IMR-90 (cell line): ENCODE measurements at regions not wholly inside any gene's neighbourhood (a gene's known extent, or its start where the extent isn't known, plus 50 kb on each side); places are given as distances from the start of the nearest gene placed in this dataset.
A peak's percentile ranks its signal among the peaks of the same experiment; 100 is the strongest.

ENCODE experiments used
- ATAC-seq: fragments of 200-7000 bp; cut with Tn5 transposase; 2 replicates; pipeline ENCODE4 v1.9.1; 2020; ENCODE audit warnings: low read depth, mild to moderate bottlenecking, moderate library complexity
- BruUV-seq: library from RNA; stranded (reverse); fragments of 400-500 nt; replicated peaks from 2 replicates; lab custom pipeline; 2021; lab: Mats Ljungman, UMichigan
- CTCF ChIA-PET: fragments of 300-600 bp; formaldehyde crosslinking; extraction: SDS; loops from one replicate; lab custom pipeline; 2021; ENCODE audit warnings: antibody characterized with exemption; lab: Yijun Ruan, JAX
- POLR2A ChIA-PET: fragments of 300-600 bp; sonication (Branson Sonifier 250); formaldehyde crosslinking; loops from one replicate; lab custom pipeline; 2022; ENCODE audit warnings: antibody characterized with exemption; ENCODE audit not compliant: unreplicated experiment; lab: Charles Lee
- DNase-seq: peaks from one replicate; pipeline ENCODE4 v3.0.0; 2013
- H2AFZ ChIP-seq: replicated peaks from 2 replicates; pipeline ENCODE3; 2013; ENCODE audit warnings: low read length, mild to moderate bottlenecking; ENCODE audit not compliant: poor library complexity
- H2AK5ac ChIP-seq: 2 replicates; pipeline ENCODE4 v1.6.1; 2013; ENCODE audit warnings: low read depth, low read length, inconsistent platforms
- H2AK9ac ChIP-seq: replicated peaks from 2 replicates; pipeline ENCODE3; 2013; ENCODE audit warnings: mild to moderate bottlenecking, low read depth, low read length, moderate library complexity; ENCODE audit not compliant: poor library complexity
- H2BK120ac ChIP-seq: 2 replicates; pipeline ENCODE4 v1.6.1; 2013; ENCODE audit warnings: low read depth, low read length, inconsistent platforms
- H2BK15ac ChIP-seq: 3 replicates; pipeline ENCODE4 v1.6.1; 2013; ENCODE audit warnings: low read depth, low read length, inconsistent platforms
- H2BK20ac ChIP-seq: 2 replicates; pipeline ENCODE4 v1.6.1; 2013; ENCODE audit warnings: low read depth, mild to moderate bottlenecking, inconsistent platforms, low read length, moderate library complexity
- H2BK5ac ChIP-seq: 2 replicates; pipeline ENCODE4 v1.6.1; 2013; ENCODE audit warnings: mild to moderate bottlenecking, low read depth, low read length, inconsistent platforms; ENCODE audit not compliant: poor library complexity, severe bottlenecking
- H3K14ac ChIP-seq: replicated peaks from 2 replicates; pipeline ENCODE4 v1.6.1; 2013; ENCODE audit warnings: low read depth, low read length, inconsistent platforms
- H3K18ac ChIP-seq: 2 replicates; pipeline ENCODE4 v1.6.1; 2013; ENCODE audit warnings: low read depth, low read length, control low read depth
- H3K23ac ChIP-seq: 2 replicates; pipeline ENCODE4 v1.6.1; 2013; ENCODE audit warnings: low read depth, low read length, inconsistent platforms
- H3K27ac ChIP-seq: 2 replicates; pipeline ENCODE4 v1.5.1; 2013; ENCODE audit warnings: mild to moderate bottlenecking, control low read depth, low read length; ENCODE audit not compliant: insufficient read depth
- H3K27me3 ChIP-seq: 2 replicates; pipeline ENCODE4 v1.6.1; 2013; ENCODE audit warnings: low read length; ENCODE audit not compliant: control insufficient read depth, insufficient read depth
- H3K36me3 ChIP-seq: 2 replicates; pipeline ENCODE4 v1.6.1; 2013; ENCODE audit warnings: low read length, mixed read lengths; ENCODE audit not compliant: control insufficient read depth, insufficient read depth
- H3K4ac ChIP-seq: 2 replicates; pipeline ENCODE4 v1.6.1; 2013; ENCODE audit warnings: low read depth, low read length, inconsistent platforms
- H3K4me1 ChIP-seq: 2 replicates; pipeline ENCODE4 v1.6.1; 2013; ENCODE audit warnings: low read length, mixed read lengths; ENCODE audit not compliant: control insufficient read depth, insufficient read depth
- H3K4me2 ChIP-seq: 2 replicates; pipeline ENCODE4 v1.6.1; 2013; ENCODE audit warnings: low read depth, mild to moderate bottlenecking, control low read depth, low read length, moderate library complexity
- H3K4me3 ChIP-seq: 2 replicates; pipeline ENCODE4 v1.5.1; 2013; ENCODE audit warnings: low read depth, mild to moderate bottlenecking, control low read depth, low read length, moderate library complexity; ENCODE audit not compliant: insufficient read depth
- H3K56ac ChIP-seq: 2 replicates; pipeline ENCODE4 v1.6.1; 2013; ENCODE audit warnings: low read length, inconsistent platforms; ENCODE audit not compliant: insufficient read depth; ENCODE audit errors: extremely low read depth
- H3K79me1 ChIP-seq, 2 experiments: 2 replicates each; pipeline ENCODE4 v1.6.1; 2013; ENCODE audit warnings: low read length in 2 of 2, inconsistent platforms in 1 of 2, low read depth in 1 of 2
- H3K9ac ChIP-seq: 2 replicates; pipeline ENCODE4 v1.6.1; 2013; ENCODE audit warnings: low read depth, low read length, control low read depth
- H3K9me1 ChIP-seq: 2 replicates; pipeline ENCODE4 v1.6.1; 2013; ENCODE audit warnings: low read length, inconsistent platforms; ENCODE audit not compliant: insufficient read depth
- H3K9me3 ChIP-seq: 2 replicates; pipeline ENCODE4 v1.6.1; 2013; ENCODE audit warnings: low read length; ENCODE audit not compliant: control insufficient read depth, insufficient read depth
- H4K20me1 ChIP-seq: 2 replicates; pipeline ENCODE4 v1.6.1; 2013; ENCODE audit warnings: low read length, inconsistent platforms; ENCODE audit not compliant: insufficient read depth
- H4K5ac ChIP-seq: 2 replicates; pipeline ENCODE4 v1.6.1; 2013; ENCODE audit warnings: mild to moderate bottlenecking, low read depth, low read length, control low read depth
- H4K8ac ChIP-seq, 2 experiments: 2 replicates each; pipeline ENCODE4 v1.6.1; 2013; ENCODE audit warnings: low read depth in 2 of 2, low read length in 2 of 2, control low read depth in 1 of 2, inconsistent platforms in 1 of 2
- H4K91ac ChIP-seq: 2 replicates; pipeline ENCODE4 v1.6.1; 2013; ENCODE audit warnings: low read depth, low read length, inconsistent platforms; ENCODE audit not compliant: insufficient read depth
- CEBPB ChIP-seq: IDR thresholded peaks from 2 replicates; pipeline ENCODE4 v1.6.1; 2012; ENCODE audit warnings: low read depth, low read length, improper control_type of control experiment
- CHD1 ChIP-seq: IDR thresholded peaks from 2 replicates; pipeline ENCODE4 v1.6.1; 2012; ENCODE audit warnings: low read depth, low read length, improper control_type of control experiment
- FOS ChIP-seq: fragments of 150-350 bp; IDR thresholded peaks from 2 replicates; pipeline ENCODE4 v1.6.1; 2016; ENCODE audit warnings: low read depth, low read length
- MAFK ChIP-seq: IDR thresholded peaks from 2 replicates; pipeline ENCODE4 v1.6.1; 2012; ENCODE audit warnings: low read depth, low read length, improper control_type of control experiment
- MAZ ChIP-seq: IDR thresholded peaks from 2 replicates; pipeline ENCODE4 v1.6.1; 2012; ENCODE audit warnings: low read depth, mild to moderate bottlenecking, low read length, improper control_type of control experiment, moderate library complexity, borderline replicate concordance
- MXI1 ChIP-seq: IDR thresholded peaks from 2 replicates; pipeline ENCODE4 v1.6.1; 2012; ENCODE audit warnings: low read depth, mild to moderate bottlenecking, low read length, moderate library complexity, borderline replicate concordance
- NFE2L2 ChIP-seq: fragments of 150-350 bp; IDR thresholded peaks from 2 replicates; pipeline ENCODE4 v1.6.1; 2016; ENCODE audit warnings: low read depth, mild to moderate bottlenecking, low read length
- POLR2A ChIP-seq: IDR thresholded peaks from 2 replicates; pipeline ENCODE4 v1.6.1; 2012; ENCODE audit warnings: mild to moderate bottlenecking, low read depth, low read length
- RAD21 ChIP-seq: IDR thresholded peaks from 2 replicates; pipeline ENCODE4 v1.6.1; 2012; ENCODE audit warnings: low read length, improper control_type of control experiment
- RFX5 ChIP-seq: IDR thresholded peaks from 2 replicates; pipeline ENCODE4 v1.8.0; 2012; ENCODE audit warnings: low read depth, mild to moderate bottlenecking, low read length, moderate library complexity
- SMC3 ChIP-seq: fragments of 150-350 bp; IDR thresholded peaks from 2 replicates; pipeline ENCODE4 v1.6.1; 2016; ENCODE audit warnings: low read depth, mild to moderate bottlenecking, antibody characterized with exemption, low read length, moderate library complexity
- WGBS, 2 experiments: methylation state at CpG; one replicate each; pipeline versions ENCODE4 v1.1.5 to v1.1.7; 2013; ENCODE audit warnings: missing lambda C conversion rate in 2 of 2; ENCODE audit not compliant: insufficient read length in 1 of 2; ENCODE audit errors: extremely low coverage in 2 of 2; 5-methylcytosine and 5-hydroxymethylcytosine counted together
- dilution Hi-C: fragments of 300-500 bp; cut with HindIII; formaldehyde crosslinking; loops from one replicate; pipeline ENCODE4 v1.14.3; 2018; ENCODE audit warnings: low sequenced_read_pairs; ENCODE audit not compliant: unreplicated experiment
- in situ Hi-C: fragments of 300-500 bp; cut with MboI; formaldehyde crosslinking; loops from 3 replicates; pipeline ENCODE4 v1.14.3; 2019; ENCODE audit warnings: low sequenced_read_pairs, inconsistent platforms, mixed read lengths
- intact Hi-C: fragments of 100-400 bp; cut with micrococcal nuclease; formaldehyde crosslinking; loops from 2 replicates; pipeline ENCODE4 v1.10.0; 2022
- TF ChIP-seq, protein P1 (sequence below): conservative IDR thresholded peaks from 2 replicates; pipeline ENCODE4 v1.5.1; 2012; ENCODE audit warnings: mild to moderate bottlenecking, low read depth, low read length, improper control_type of control experiment
- TF ChIP-seq, protein P2 (sequence below): fragments of 150-350 bp; IDR thresholded peaks from 2 replicates; pipeline ENCODE4 v1.6.1; 2016; ENCODE audit warnings: low read depth, mild to moderate bottlenecking, low read length, moderate library complexity, borderline replicate concordance

DNA sequence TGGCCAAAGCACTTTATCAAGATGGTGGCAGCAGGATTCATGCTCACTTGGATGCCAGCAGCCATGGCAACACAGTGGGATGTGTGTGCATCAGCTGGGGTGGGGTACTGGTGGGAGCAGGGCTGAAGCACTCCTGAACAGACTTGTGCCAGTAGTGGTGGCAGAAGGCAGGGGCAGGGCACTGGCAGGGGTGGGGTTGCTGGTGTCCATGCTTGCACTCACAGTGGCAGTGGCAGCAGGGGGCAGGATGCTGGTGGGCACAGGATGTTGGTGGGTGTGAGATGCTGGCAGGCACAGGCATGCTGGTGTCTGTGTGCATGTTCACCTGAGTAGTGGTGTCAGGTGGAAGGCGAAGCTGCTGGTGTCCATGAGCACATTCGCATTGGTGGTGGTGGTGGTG, 161.0 kb upstream of the PMFBP1 start:
- Histone ChIP-seq H3K18ac (no peak overlapping the region), H3K4me3 (no peak overlapping the region), H2BK5ac (no peak overlapping the region), H4K5ac (no peak overlapping the region), H3K9me1 (no peaks in the 10 kb centered on the region; the same call in 1 of the 2 replicates), H3K23ac (no peak overlapping the region), H3K9me3 (no peaks in the 10 kb centered on the region), H4K8ac (no peak overlapping the region), H3K9ac (no peak overlapping the region), H4K20me1 (no peaks in the 10 kb centered on the region), H2AK9ac (no peak overlapping the region), H2AFZ (peak overlapping the region; percentile 41), H3K4me2 (no peak overlapping the region), H2BK20ac (no peak overlapping the region), H3K14ac (no peak overlapping the region), H2BK15ac (no peak overlapping the region), H4K91ac (no peak overlapping the region), H3K79me1 (no peaks in the 10 kb centered on the region), H3K4me1 (no peaks in the 10 kb centered on the region), H2AK5ac (no peak overlapping the region), H3K36me3 (no peaks in the 10 kb centered on the region), H3K4ac (no peak overlapping the region), H3K27ac (no peak overlapping the region), H2BK120ac (no peak overlapping the region), H3K27me3 (no peaks in the 10 kb centered on the region), H3K56ac (no peak overlapping the region)
- dilution Hi-C loops (no loop called here), in situ Hi-C loops (no loop called here), intact Hi-C loops (no loop called here)
- ATAC-seq (no peak), DNase-seq (no peak)
- WGBS, 2 experiments, result no CpG with 5 or more reads among the region's 2 CpGs
- BruUV-seq, result no TSS peak
- ChIA-PET CTCF (no interaction called here), POLR2A (no interaction called here)
- TF ChIP-seq MAFK, result no peak
- no peak for TF ChIP-seq RAD21
- TF ChIP-seq RFX5, result no peak
- no peak for TF ChIP-seq CHD1
- TF ChIP-seq, protein P1, sequence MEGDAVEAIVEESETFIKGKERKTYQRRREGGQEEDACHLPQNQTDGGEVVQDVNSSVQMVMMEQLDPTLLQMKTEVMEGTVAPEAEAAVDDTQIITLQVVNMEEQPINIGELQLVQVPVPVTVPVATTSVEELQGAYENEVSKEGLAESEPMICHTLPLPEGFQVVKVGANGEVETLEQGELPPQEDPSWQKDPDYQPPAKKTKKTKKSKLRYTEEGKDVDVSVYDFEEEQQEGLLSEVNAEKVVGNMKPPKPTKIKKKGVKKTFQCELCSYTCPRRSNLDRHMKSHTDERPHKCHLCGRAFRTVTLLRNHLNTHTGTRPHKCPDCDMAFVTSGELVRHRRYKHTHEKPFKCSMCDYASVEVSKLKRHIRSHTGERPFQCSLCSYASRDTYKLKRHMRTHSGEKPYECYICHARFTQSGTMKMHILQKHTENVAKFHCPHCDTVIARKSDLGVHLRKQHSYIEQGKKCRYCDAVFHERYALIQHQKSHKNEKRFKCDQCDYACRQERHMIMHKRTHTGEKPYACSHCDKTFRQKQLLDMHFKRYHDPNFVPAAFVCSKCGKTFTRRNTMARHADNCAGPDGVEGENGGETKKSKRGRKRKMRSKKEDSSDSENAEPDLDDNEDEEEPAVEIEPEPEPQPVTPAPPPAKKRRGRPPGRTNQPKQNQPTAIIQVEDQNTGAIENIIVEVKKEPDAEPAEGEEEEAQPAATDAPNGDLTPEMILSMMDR, result no peak
- TF ChIP-seq NFE2L2, result no peak
- no peak for TF ChIP-seq CEBPB
- no peak for TF ChIP-seq FOS
- TF ChIP-seq, protein P2, sequence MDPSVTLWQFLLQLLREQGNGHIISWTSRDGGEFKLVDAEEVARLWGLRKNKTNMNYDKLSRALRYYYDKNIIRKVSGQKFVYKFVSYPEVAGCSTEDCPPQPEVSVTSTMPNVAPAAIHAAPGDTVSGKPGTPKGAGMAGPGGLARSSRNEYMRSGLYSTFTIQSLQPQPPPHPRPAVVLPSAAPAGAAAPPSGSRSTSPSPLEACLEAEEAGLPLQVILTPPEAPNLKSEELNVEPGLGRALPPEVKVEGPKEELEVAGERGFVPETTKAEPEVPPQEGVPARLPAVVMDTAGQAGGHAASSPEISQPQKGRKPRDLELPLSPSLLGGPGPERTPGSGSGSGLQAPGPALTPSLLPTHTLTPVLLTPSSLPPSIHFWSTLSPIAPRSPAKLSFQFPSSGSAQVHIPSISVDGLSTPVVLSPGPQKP, result no peak
- TF ChIP-seq SMC3, result no peak
- no peak for TF ChIP-seq POLR2A
- TF ChIP-seq MAZ, result no peak
- TF ChIP-seq MXI1, result no peak
